HG02571 (cell line): ENCODE measurements at regions not wholly inside any gene's neighbourhood (a gene's known extent, or its start where the extent isn't known, plus 50 kb on each side); places are given as distances from the start of the nearest gene placed in this dataset.

Source experiments
- ATAC-seq: cut with Tn5 transposase; IDR thresholded peaks from one replicate; pipeline ENCODE4 v1.9.1; 2021; ENCODE audit warnings: mild to moderate bottlenecking, moderate library complexity; ENCODE audit not compliant: unreplicated experiment

DNA sequence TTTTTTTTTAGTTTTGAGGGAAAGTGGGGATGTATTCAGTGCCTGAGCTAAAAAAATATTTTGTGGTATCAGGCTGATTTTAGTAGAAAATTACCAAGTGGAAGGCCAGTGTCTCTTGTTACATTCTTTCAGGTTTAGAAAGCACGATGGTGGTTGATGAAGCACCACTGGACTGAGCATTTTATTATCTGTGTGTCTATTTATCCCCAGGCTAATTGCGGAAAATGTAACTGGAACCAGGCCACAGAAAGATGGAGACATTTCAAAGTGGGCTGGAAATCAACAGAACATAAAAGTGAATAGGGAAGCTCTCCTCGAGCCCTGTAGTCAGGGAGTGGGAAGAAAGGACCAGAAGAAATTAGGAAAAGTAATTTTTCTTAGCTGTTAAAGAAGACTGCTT is 261.0 kb downstream of the STK31 start:
- no peak for ATAC-seq

DNA sequence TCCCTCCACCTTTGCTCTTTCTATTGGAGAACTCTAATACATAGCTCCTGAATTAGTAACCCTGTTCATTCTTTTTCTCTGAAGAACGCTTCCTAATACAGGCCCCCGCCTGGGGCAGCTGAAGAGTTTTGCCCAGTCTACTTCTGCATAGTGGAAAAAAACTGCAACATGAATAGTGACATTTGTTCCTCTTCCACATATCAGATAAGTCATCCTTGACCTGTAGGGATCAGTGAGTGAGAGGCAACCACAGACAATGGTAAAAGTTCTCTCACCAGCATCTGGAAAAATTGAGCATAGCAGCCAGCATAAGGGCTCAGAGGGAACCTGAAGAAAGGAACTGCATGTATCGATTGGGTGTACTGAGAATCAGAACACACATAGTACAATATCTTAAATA is 262.0 kb downstream of the STK31 start:
- ATAC-seq = no peak

DNA sequence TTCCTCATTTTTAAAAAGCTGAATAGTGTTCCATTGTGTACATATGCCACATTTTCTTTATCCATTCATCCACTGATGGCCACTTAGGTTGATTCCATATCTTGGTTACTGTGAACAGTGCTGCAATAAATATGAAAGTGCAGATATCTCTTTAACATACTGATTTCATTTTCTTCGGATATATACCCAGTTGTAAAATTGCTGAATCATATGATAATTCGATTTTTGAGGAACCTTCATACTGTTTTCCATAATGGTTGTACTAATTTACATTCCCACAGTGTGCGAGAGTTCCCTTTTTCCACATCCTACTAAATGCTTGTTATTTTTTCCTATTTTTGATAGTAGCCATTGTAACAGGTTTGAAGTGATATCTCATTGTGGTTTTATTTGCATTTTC is 263.2 kb downstream of the STK31 start:
- no peak for ATAC-seq

DNA sequence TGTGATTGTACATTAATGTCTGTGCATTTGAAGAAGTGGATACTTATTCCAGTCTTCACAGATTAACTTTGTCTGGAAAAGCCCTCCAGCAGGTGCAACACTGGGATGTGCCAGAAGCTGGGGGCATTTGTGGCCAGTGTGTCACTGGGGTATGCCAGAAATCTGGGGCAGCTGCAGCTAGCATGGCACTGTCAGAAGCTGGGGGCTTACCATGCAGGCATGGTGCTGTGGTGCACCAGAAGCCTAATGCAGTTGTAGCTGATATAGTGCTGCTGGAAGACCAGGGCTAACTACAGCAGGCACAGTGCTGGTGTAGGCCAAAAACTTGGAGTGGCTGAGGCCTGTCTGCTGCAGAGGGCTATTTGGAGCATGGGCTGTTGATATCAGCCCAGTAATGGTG is 270.1 kb downstream of the STK31 start:
- no peak for ATAC-seq

DNA sequence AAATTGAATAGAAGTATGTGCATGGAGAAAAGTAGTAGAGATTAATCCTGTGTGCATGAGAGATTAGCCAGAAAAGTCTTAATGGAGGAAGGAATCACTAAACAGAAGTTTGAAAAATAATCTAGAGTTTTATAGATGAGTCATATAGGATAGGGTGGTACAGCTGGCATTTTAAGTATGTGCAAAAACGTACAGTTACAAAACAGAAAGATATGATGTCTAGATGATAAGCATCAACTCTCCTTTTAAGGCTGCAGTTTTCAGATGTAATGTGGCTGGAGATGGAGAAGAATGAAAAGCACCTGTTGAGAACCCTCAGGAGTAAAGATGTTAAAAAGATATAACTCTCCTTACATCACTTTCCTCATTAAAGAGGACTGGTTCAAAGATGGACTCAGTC is 271.3 kb downstream of the STK31 start:
- no peak for ATAC-seq

DNA sequence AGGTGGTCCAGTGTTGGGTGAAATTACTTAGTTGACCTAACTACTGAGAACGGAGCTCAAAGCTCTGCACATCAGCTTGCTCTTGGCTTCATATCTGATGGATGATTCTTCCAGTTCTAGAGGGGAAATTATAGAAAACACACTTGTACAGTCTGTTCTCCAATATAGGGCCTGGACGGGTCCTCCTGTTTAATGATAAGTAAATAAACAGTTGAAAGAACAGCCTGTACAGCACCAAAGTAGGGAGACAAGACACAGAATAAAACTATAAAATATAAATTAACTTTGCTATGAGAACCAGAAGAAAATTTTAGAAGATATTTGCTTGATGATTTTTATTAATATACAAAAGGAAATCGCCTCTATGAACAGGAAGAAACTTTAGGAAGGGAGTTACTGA is 271.7 kb downstream of the STK31 start:
- ATAC-seq = no peak

GRCh38 chr7:24005517-24005916 is 278.5 kb upstream of the NPY start:
- no peak for ATAC-seq

DNA sequence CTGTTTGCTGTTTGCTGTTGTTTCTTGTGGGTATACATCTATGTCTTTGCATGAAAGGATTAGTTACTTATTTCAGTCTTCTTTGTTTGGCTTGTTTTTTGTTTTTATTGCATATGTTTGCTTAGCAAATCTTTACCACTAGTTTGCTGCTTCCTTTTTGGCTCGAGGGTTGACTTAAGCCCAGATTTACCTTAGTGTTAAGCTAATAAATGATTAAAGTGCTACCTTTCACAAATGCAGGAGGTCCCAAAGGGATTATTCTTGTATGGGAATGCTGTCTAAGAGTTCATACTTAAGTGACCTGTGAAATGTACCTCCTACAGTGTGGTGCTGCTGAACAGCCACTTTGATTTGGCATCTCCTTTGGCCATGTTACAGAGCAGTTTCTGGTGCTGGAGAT is 273.5 kb upstream of the NPY start:
- ATAC-seq = no peak

GRCh38 chr7:24017519-24017918 is 266.5 kb upstream of the NPY start:
- no peak for ATAC-seq

DNA sequence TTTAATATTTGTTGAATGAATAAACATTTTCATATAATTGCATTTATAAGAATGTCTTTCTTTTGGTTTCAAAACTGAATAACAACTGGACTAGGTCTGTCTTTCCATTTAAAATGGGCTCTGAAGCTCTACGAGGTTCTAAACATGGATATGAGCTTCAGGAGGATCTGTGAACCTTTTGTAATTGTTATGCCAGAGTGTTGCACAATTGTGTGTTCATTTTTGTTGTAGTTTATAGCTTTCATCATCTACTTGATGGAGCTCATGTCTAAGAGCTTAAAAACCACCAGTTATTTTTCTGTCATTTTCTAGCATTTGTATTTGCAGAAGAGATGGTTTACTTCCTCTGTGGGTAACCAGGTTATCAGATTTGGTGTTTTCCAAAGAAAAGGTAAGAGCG is 265.7 kb upstream of the NPY start:
- no peak for ATAC-seq

- ATAC-seq = no peak
These were observed 264.1 kb upstream of the NPY start for GRCh38 chr7:24019841-24020240.

GRCh38 chr7:24024276-24025068 is 259.5 kb upstream of the NPY start:
- ATAC-seq = no peak

GRCh38 chr7:24025094-24025493 is 258.9 kb upstream of the NPY start:
- no peak for ATAC-seq

- no peak for ATAC-seq
These were observed 258.2 kb upstream of the NPY start for GRCh38 chr7:24025765-24026164.

DNA sequence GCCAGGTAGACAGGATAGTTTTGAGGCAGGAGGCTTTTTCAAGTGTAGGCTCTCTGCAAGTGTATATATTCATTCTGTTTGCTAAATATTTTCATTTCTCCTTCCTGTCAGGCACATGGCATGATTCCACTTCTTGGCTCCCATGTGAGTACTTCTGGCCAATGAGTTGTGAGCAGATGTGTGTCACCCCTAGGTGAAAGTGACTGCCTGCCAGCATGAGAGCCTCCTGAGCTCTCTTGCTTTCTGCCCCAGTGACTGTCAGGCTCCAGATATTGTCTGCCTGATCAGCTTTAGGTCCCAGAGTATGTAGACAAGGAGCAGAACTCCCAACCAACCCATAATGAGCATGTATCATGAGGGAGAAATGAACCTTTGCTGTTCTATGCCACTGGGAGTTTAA is 257.6 kb upstream of the NPY start:
- ATAC-seq = no peak

DNA sequence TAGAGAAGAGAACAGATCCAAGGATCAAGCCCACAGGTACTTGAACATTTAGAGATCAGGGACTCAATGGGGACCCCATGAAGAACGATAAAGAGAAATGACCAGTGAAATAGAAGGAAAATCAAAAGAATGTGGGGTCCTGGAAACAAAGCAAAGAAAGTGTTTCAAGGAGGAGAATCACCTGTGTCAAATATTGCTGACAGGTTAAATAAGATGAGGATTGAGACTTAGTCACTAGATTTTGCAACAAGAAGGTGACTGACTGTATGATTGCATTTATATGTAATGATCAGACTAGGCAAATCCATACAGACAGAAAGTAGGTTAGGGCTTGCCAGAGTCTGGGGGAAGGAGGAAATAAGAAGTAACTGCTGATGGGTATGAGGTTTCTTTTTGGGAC is 254.9 kb upstream of the NPY start:
- no peak for ATAC-seq

DNA sequence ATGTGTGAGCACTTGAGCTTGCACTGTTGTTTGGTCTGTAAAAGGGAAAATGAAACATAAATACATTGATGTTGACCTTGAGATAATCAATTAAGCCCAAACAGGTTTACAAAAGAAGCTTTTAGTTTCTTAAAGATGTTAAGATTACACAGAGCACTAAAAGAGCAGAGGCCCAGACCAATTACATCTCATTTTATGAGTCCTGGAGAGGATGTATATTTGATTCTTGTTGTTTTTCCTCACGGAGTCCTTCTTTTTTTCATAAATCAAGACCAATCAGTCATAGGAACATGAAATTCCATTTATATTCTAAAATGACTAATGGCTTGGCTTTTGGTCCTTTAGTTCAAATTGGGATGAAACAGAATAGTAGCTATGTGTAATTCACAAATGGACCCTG is 249.7 kb upstream of the NPY start:
- no peak for ATAC-seq

GRCh38 chr7:24035366-24036032 is 248.5 kb upstream of the NPY start:
- no peak for ATAC-seq

GRCh38 chr7:24036033-24036412 is 248.0 kb upstream of the NPY start:
- no peak for ATAC-seq

DNA sequence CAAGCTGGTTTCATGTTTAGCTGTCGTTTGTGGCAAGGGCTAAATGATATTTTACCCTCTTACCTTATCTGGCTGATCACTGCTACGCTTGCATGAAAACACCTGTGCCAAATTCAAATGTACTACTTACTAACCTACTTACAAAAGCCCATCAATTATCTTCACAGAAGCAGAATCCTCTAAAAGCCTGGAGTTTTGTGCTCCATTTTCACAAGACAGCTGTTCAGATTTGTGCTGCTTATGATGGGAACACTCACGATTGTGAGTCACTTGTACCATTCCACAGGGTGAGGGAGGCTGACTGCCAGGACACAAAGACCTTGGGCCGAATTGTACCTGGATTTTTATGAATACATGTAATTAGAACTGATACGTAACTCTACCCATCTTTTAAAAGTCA is 245.0 kb upstream of the NPY start:
- no peak for ATAC-seq

- no peak for ATAC-seq
These were observed 243.9 kb upstream of the NPY start for GRCh38 chr7:24039991-24040624.

DNA sequence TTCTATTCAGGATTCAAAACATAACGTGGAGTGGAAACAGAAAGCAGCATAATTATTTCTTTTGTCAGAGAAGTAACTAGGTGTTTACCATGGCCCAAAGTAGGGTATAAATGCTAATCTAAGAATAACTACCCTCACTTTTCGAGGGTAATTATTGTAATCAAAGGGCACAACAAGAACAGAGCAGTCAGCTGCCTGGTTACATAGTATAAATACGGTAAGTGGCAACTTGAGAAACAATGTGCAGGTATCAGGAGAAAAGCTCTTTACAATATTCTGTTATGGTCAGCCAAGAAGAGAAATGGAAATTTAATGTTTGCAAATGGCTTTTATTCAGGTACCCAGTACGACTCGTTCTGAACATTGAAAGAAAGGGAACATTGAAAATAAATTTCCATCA is 242.0 kb upstream of the NPY start:
- ATAC-seq = no peak
